Endodermal cell (in vitro differentiated cells): ENCODE measurements at regions not wholly inside any gene's neighbourhood (a gene's known extent, or its start where the extent isn't known, plus 50 kb on each side); places are given as distances from the start of the nearest gene placed in this dataset.

Experiments used
- DNase-seq: peaks from one replicate; pipeline ENCODE4 v3.0.0-alpha.2; 2017
- H3K27ac ChIP-seq: 2 replicates; pipeline ENCODE4 v1.5.1; 2013; ENCODE audit warnings: mild to moderate bottlenecking, low read depth, low read length, moderate library complexity
- H3K27me3 ChIP-seq: 2 replicates; pipeline ENCODE4 v1.6.1; 2013; ENCODE audit warnings: mild to moderate bottlenecking, low read length, moderate library complexity; ENCODE audit not compliant: insufficient read depth, control insufficient read depth, poor library complexity, severe bottlenecking
- H3K36me3 ChIP-seq: 2 replicates; pipeline ENCODE4 v1.7.0; 2013; ENCODE audit warnings: mild to moderate bottlenecking, low read length, moderate library complexity; ENCODE audit not compliant: control insufficient read depth, insufficient read depth
- H3K4me1 ChIP-seq: one replicate; pipeline ENCODE4 v1.7.0; 2013; ENCODE audit warnings: low read length; ENCODE audit not compliant: control insufficient read depth, insufficient read depth
- H3K4me3 ChIP-seq: 2 replicates; pipeline ENCODE4 v1.5.1; 2013; ENCODE audit warnings: mild to moderate bottlenecking, low read length, moderate library complexity
- H3K9ac ChIP-seq: 2 replicates; pipeline ENCODE4 v1.6.1; 2013; ENCODE audit warnings: mild to moderate bottlenecking, low read length, moderate library complexity; ENCODE audit not compliant: poor library complexity, severe bottlenecking; ENCODE audit errors: extremely low read depth
- H3K9me3 ChIP-seq: 2 replicates; pipeline ENCODE4 v1.6.1; 2013; ENCODE audit warnings: mild to moderate bottlenecking, low read length, moderate library complexity; ENCODE audit not compliant: control insufficient read depth
- H3K27ac Mint-ChIP-seq: 2 replicates; pipeline ENCODE4 v1.8.0; 2020; ENCODE audit warnings: mixed read lengths
- H3K27me3 Mint-ChIP-seq: 2 replicates; pipeline ENCODE4 v1.8.0; 2021; ENCODE audit warnings: mild to moderate bottlenecking, mixed read lengths; ENCODE audit not compliant: insufficient read depth
- H3K36me3 Mint-ChIP-seq: 2 replicates; pipeline ENCODE4 v1.8.0; 2020; ENCODE audit warnings: low read depth, mixed read lengths
- H3K4me1 Mint-ChIP-seq: 2 replicates; pipeline ENCODE4 v1.8.0; 2020; ENCODE audit warnings: mixed read lengths
- H3K4me3 Mint-ChIP-seq: 2 replicates; pipeline ENCODE4 v1.8.0; 2020; ENCODE audit warnings: mild to moderate bottlenecking, moderate library complexity, mixed read lengths
- H3K9me3 Mint-ChIP-seq: 2 replicates; pipeline ENCODE4 v1.8.0; 2020; ENCODE audit warnings: mild to moderate bottlenecking, mixed read lengths
- CTCF ChIP-seq: fragments of 200-600 bp; sonication (generic); conservative IDR thresholded peaks from 2 replicates; pipeline ENCODE4 v1.5.0; 2021; ENCODE audit warnings: antibody characterized with exemption, mild to moderate bottlenecking
- WGBS, 2 experiments: methylation state at CpG; one replicate each; pipeline versions ENCODE4 v1.1.5 to v1.1.7; 2013; ENCODE audit warnings: missing lambda C conversion rate in 2 of 2, mixed read lengths in 1 of 2; ENCODE audit not compliant: insufficient coverage in 1 of 2, insufficient read length in 1 of 2; 5-methylcytosine and 5-hydroxymethylcytosine counted together

GRCh38 chr13:34867590-34867989 lies 74.5 kb upstream of the NBEA start:
- 91 to 100% methylated on average over 4 of the region's 4 CpGs for WGBS, 2 experiments
- TF ChIP-seq CTCF: no peak
- Histone ChIP-seq H3K9me3 (no peaks in the 10 kb centered on the region), H3K4me3 (no peak overlapping the region), H3K4me1 (no peaks in the 10 kb centered on the region), H3K27me3 (no peaks in the 10 kb centered on the region), H3K9ac (no peak overlapping the region), H3K36me3 (no peaks in the 10 kb centered on the region), H3K27ac (no peak overlapping the region)
- Mint-ChIP-seq H3K9me3 (no peaks in the 10 kb centered on the region), H3K27me3 (no peaks in the 10 kb centered on the region), H3K27ac (no peak overlapping the region), H3K4me3 (no peak overlapping the region), H3K36me3 (no peaks in the 10 kb centered on the region), H3K4me1 (peaks cover 3% of the 10 kb centered on the region)
- DNase-seq: no peak

GRCh38 chr13:34868733-34869132 lies 73.3 kb upstream of the NBEA start:
- no peaks in the 10 kb centered on the region for H3K36me3 ChIP-seq
- H3K4me1 ChIP-seq: no peaks in the 10 kb centered on the region
- Mint-ChIP-seq H3K9me3 (no peaks in the 10 kb centered on the region), H3K4me3 (no peak overlapping the region), H3K27ac (no peak overlapping the region), H3K36me3 (no peaks in the 10 kb centered on the region), H3K27me3 (no peaks in the 10 kb centered on the region), H3K4me1 (peaks cover 3% of the 10 kb centered on the region)
- no peak overlapping the region for H3K27ac ChIP-seq
- no peaks in the 10 kb centered on the region for H3K27me3 ChIP-seq
- WGBS, 2 experiments: 81% methylated on average over 2 of the region's 2 CpGs; no CpG with 5 or more reads in 1 of the 2 experiments
- H3K9me3 ChIP-seq: no peaks in the 10 kb centered on the region
- no peak for TF ChIP-seq CTCF
- no peak for DNase-seq
- no peak overlapping the region for H3K4me3 ChIP-seq
- H3K9ac ChIP-seq: no peak overlapping the region

DNA sequence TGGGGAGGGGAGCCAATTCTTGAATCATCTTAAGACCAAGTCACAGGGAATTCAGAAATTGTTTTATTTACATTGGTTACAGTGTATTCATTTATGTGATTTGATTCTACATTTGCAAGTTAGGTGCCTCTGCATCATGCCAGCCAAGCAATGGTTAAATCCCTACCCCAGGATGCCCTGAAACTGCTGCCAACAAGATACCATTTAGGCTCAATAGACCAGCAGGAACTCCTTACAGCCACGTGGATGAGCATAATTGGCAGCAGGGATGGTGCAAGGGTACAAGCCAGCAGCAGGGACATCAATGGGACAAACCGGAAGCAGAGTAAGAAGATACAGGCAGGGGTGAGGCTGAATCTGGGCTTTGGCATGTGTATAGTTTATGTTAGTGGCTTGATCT lies 72.4 kb upstream of the NBEA start:
- H3K27me3 Mint-ChIP-seq: no peaks in the 10 kb centered on the region
- no peaks in the 10 kb centered on the region for H3K36me3 ChIP-seq
- H3K27ac Mint-ChIP-seq: no peak overlapping the region
- H3K9ac ChIP-seq: no peak overlapping the region
- no peak overlapping the region for H3K4me3 Mint-ChIP-seq
- WGBS, 2 experiments: 48 to 51% methylated on average over 2 of the region's 2 CpGs
- H3K27me3 ChIP-seq: no peaks in the 10 kb centered on the region
- TF ChIP-seq CTCF: no peak
- H3K4me3 ChIP-seq: no peak overlapping the region
- H3K9me3 Mint-ChIP-seq: no peaks in the 10 kb centered on the region
- H3K27ac ChIP-seq: no peak overlapping the region
- peaks cover 3% of the 10 kb centered on the region for H3K4me1 Mint-ChIP-seq
- no peaks in the 10 kb centered on the region for H3K9me3 ChIP-seq
- DNase-seq: no peak
- no peaks in the 10 kb centered on the region for H3K4me1 ChIP-seq
- H3K36me3 Mint-ChIP-seq: no peaks in the 10 kb centered on the region
